HL-60 (cell line): ENCODE measurements at regions not wholly inside any gene's neighbourhood (a gene's known extent, or its start where the extent isn't known, plus 50 kb on each side); places are given as distances from the start of the nearest gene placed in this dataset.

Source experiments
- GABPA ChIP-seq: IDR thresholded peaks from 2 replicates; pipeline ENCODE4 v1.6.1; 2012; ENCODE audit warnings: low read depth
- TF ChIP-seq, protein P1 (sequence below): IDR thresholded peaks from one replicate; pipeline ENCODE4 v1.5.1; 2011; ENCODE audit warnings: low read length, control low read depth, inconsistent platforms; ENCODE audit not compliant: insufficient read depth

DNA sequence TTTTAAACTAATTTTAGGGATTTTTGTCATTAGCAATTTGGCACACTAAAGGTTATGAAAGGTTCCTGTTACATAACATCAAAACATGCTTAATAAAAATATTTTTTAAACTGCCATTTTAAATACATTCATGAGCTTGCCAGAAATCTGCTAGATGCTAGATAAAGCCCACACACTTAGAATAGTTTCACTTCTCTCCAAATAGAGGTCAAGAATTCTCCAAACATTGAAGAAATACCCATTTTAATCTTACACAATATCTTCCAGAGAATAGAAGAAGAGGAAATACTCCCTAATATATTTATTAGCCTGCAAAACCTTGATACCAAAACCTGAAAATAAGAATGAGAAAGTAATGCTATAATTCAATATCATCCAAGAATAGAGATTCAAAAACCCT is 247.5 kb downstream of the PTH2R start:
- TF ChIP-seq, protein P1, sequence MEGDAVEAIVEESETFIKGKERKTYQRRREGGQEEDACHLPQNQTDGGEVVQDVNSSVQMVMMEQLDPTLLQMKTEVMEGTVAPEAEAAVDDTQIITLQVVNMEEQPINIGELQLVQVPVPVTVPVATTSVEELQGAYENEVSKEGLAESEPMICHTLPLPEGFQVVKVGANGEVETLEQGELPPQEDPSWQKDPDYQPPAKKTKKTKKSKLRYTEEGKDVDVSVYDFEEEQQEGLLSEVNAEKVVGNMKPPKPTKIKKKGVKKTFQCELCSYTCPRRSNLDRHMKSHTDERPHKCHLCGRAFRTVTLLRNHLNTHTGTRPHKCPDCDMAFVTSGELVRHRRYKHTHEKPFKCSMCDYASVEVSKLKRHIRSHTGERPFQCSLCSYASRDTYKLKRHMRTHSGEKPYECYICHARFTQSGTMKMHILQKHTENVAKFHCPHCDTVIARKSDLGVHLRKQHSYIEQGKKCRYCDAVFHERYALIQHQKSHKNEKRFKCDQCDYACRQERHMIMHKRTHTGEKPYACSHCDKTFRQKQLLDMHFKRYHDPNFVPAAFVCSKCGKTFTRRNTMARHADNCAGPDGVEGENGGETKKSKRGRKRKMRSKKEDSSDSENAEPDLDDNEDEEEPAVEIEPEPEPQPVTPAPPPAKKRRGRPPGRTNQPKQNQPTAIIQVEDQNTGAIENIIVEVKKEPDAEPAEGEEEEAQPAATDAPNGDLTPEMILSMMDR = no peak
- TF ChIP-seq GABPA = no peak
